22Rv1 (cell line): ENCODE measurements at regions not wholly inside any gene's neighbourhood (a gene's known extent, or its start where the extent isn't known, plus 50 kb on each side); places are given as distances from the start of the nearest gene placed in this dataset.

Experiments used
- CTCF ChIP-seq: fragments of 450-650 bp; IDR thresholded peaks from 2 replicates; pipeline ENCODE4 v1.5.1; 2017; ENCODE audit warnings: mild to moderate bottlenecking
- ZFX ChIP-seq: fragments of 450-650 bp; IDR thresholded peaks from 2 replicates; pipeline ENCODE4 v1.6.1; 2017; ENCODE audit warnings: antibody characterized with exemption, borderline replicate concordance

- TF ChIP-seq CTCF (no peak), ZFX (no peak)
Observed at GRCh38 chr10:113293167-113293566, 259.7 kb upstream of the HABP2 start.
